ENCODE measurements at regions not wholly inside any gene's neighbourhood (a gene's known extent, or its start where the extent isn't known, plus 50 kb on each side); places are given as distances from the start of the nearest gene placed in this dataset.

- TF ChIP-seq GATA3 (IDR thresholded peaks at IDR 0.05; ENCODE audit: low read depth, low read length) (no peak), GATA2 (IDR thresholded peaks at IDR 0.05; ENCODE audit: low read depth, low read length) (no peak)
Observed at GRCh38 chr10:130396044-130396443, 259.9 kb downstream of the GLRX3 start.

Measured in SH-SY5Y (cell line).